LHCN-M2 (cell line): ENCODE measurements at regions not wholly inside any gene's neighbourhood (a gene's known extent, or its start where the extent isn't known, plus 50 kb on each side); places are given as distances from the start of the nearest gene placed in this dataset.
A peak's percentile ranks its signal among the peaks of the same experiment; 100 is the strongest.
"Not testable (repeated sequence)": the region's sequence is repeated elsewhere in the genome, so short reads cannot be mapped to it uniquely, and the experiment has no call there.

Experiments used
- DNase-seq: peaks from one replicate; pipeline ENCODE4 v3.0.0-alpha.2; 2012; ENCODE audit warnings: low read depth

DNA sequence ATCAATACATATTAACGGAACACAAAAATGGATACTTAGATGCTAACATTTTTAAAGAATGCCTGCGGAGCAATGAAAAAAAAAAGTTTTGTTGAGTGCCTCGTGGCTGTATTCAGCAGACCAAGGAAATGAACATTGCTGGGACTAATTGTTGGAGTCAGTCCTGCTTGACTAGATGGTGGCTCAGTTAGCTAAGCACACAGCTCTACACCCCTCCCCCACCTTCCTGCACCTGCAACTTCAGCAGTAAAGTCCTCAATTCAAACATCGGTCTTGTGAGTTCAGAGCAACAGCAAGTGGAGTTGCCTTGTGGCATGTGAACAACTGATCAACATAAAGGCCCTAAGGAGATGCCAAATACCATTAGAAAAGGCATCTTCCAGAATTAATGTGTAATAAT is 326.0 kb upstream of the NPSR1 start:
- DNase-seq, result no peak

DNA sequence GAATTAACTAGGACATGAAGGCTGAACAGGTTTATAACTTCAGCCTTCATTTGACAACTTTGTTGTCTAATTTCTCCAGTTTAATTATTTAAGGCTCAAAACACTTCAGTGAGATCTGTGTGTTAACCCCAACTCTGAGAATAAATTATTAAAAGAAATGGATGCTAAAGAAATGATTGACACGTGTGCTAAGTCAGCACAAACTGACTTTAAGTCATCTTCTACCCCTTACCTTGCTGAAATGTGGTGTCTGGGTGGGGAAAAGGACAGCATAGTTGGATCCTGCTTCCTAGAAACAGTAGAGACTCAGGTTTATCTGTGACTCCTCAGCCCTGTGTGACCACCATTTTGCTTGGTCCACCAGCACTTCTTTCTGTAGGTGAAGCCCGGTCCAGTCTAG is 324.8 kb upstream of the NPSR1 start:
- DNase-seq, result no peak

DNA sequence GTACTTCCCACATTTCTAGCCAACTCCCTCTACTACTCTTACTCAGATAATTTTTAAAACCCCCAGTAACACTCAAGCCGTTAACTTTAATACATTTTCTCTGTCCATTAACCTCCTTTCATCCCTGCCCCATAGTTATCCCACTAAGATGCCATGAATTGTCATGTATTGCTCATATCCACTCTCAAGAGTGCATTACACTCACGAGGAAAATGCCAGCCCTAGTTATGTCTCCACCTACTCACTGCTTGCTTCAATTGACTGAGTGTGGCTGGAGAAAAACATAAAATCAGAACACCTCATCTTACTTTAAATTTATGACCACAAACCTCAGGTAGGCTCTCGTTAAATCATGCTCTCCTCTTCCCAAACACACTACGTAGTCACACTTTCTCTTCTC is 324.1 kb upstream of the NPSR1 start:
- no peak for DNase-seq

DNA sequence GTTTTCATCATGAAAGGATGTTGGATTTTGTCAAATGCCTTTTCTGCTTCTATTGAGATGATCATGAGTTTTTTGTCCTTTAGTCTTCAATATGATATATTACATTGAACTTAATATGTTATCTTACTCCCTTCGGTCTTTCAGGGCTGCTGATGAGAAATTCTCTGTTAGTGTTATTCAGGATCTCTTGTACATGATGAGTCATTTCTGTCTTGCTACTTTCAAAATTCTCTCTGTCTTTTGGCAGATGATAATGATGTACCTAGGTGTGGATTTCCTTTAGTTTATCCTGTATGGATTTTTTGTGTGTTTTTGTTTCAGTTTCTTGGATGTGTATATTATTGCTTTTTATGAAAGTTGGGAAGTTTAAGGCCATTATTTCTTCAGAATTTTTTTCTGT is 320.9 kb upstream of the NPSR1 start:
- DNase-seq, result no peak

DNA sequence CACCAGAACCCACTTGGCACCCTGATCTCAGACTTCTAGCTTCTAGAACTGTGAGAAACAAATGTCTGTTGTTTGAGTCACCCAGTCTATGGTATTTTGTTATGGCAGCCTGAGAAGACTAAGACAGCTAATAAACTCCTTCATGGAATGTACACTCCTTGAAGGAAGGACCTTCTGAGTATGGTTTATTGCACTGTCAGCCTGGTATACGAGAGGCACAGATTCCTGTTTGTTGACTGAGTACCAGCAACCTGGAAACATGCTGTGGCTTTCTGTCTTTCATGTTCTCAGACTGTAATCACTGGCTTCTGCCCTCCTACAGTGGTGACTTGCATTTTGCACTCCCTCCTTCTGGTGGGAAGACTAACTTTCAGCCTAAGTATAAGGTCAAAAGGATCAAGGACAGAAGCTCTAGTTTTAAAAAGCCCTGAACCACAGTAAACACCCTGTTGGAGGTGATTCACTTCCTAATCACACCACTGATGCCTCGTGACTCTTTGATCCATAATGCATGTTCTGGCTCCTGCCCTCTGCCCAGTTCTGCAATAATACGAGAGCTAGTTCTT is 319.0 kb upstream of the NPSR1 start:
- DNase-seq, result peak; percentile 43

DNA sequence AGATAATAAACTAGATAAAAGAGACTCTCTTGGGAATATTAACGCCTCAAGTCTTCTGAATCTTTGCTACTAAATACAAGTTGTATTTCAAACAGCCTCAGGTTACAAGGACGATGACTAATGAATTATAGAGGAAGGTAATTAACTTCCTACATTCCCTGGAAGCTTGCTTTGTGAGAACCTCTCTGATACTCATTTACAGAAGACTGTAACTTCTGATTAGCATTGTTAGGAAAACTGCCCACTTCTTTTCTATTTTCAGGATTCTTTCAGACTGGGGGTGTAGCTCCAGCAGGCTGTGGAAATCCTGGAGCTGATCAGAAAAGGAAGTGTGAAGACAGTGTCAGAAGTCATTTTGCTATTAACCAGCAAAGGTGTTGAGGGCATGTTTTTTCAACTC is 316.7 kb upstream of the NPSR1 start:
- no peak for DNase-seq

DNA sequence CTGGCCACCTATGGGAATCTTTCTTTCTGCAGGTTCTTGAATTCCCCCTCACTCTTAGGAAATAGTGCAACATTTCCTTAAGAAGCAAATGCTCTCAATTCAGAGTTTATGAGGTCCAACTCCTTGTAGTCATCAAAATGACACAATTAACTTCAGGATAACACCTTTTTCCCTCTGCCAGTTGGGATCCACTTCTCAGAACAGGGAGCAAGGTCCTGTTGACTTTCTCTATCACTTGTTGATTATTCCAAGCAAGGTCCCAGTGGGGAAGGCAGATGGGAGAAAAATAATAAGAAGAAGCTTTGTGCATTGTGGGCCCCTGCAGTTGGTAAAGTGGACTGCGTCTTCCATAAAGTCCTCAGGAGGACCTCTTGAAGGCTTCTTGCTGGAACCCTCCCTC is 315.6 kb upstream of the NPSR1 start:
- no peak for DNase-seq

DNA sequence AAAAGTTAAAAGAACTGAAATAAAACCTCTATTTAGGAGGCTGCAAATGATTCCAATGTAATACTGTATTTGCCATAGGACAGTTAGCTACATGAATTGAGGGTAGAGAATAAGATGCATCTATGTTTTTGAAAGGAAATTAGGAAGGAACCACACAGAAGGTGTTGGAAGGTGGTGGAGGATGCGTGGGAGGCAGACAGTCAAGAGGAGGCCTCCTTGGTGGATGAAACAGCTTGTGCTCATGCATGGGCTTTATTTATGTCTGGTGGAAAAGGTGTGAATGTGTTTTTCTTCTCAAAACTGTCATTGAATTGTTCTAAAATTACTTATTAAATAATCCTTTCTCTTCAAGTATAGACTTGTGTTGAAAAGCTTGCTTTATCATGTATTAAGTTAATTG is 314.4 kb upstream of the NPSR1 start:
- no peak for DNase-seq

DNA sequence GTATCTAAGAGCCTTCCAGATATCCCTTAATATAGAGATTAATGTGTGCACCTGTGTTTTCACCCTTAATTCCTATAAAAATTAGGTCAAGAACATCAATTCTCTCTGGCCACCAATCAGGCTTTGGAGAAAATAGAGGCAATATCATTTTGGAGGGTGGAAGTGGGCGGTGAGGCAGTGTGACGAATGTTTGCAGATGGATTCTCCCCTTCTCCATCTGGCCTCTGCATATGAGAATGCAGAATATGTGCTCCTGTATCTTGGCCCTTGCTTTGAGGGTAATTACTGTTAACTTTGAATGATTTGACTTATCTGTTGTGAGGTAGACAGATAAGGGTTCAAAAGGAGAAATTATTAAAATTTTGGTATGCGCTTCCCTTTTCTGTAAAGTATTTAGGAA is 304.0 kb upstream of the NPSR1 start:
- no peak for DNase-seq

DNA sequence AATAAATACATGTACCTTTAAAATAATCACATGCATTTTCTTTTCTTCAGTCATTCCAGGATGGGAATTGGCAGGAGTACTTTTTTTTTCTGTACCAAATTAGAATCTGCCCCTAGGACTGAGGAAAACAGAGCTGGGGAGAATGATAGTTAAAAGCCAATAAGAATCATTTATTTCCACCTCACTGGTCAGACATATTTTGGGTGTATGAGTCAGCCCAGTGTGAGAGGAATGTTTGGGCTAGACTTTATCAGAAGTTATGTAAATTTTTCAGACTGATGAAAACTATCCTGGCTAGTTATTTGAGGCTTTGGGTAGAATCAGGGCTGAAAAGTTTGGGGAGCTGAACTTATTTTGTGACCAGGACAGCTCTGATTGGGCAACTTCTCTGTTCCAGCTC is 303.1 kb upstream of the NPSR1 start:
- no peak for DNase-seq

DNA sequence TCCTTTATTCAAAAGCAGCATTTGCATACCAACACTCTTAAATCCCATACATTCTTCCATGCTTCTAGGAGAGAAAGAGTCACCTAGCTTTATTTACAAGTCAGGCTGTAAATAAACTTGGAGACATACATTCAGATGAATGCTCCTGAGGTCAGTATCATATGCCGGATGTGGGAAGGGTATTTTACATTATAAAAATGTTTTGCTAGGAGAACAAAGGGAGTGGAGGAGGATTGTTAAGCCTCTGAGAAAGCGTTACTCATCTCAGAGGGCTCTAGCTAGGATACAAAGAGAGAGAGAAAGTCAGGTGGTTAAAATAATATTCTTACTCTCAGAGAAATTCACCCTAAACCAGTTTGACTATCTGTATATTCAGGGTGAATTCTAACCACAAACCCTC is 300.9 kb upstream of the NPSR1 start:
- DNase-seq, result no peak

DNA sequence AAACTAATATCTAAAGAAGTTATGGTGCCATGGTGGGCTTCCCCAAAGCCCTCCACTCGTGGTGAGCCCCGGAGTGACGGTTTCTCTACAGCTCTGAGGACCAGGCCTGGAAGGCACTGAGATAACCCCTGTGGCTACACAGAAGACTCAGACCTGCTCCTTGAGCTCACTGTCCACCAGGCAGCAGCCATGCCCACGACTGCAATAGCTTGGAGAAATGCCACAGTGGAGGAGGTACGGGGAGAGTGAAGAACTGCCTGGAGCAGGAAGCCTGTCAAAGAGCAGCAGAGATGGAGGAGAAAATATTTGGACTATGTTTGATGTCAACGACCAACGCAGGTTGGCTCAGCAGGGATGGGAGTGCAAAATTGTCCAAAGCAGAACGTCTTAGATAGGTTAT is 300.1 kb upstream of the NPSR1 start:
- no peak for DNase-seq

DNA sequence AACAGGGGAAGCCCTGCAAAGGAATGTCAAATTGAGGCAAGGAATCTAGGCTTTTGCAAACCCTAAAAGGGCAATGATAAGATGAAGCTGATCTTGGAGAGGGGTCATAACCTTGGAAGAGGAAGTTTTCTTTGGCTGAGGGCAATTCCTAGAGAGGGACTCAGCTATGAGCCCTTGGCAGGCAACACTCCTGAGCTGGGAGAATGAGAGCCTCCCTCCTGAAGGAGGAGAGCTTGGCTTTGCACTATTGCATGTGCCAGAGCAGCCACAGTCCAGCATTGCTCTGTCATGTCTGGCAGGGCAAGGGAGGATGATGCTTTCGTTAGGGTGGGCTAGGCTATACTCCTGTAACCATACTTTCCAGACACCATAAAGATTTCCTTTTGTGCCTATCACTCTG is 299.4 kb upstream of the NPSR1 start:
- not testable (repeated sequence) for DNase-seq

DNA sequence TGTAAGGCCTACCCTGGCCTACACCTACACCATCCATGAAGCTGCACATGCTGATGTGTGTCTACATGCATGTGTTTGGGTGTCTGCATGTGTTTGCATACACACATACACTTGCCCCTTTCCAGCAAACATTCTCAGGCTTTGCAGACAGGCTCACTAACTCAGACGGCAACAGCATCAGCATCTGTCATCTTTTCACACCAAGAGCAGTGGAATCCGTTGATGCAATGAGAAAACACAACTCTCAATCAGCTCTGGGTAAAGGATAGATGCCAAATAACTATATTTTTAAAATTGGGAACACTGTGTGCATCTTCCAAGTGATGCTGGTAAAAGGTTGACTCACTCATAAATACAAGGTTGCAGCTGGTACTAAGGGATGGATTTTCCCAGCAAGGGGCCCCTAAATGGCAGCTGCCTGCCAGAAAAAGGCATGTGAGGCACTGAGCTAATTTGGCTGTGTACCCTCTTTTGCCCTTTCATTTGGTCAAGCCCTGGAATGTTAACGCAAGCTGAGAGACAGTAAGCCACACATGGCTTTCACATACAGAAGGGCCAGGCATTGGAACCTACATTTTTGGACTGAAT is 296.3 kb upstream of the NPSR1 start:
- DNase-seq, result peak; percentile 42

DNA sequence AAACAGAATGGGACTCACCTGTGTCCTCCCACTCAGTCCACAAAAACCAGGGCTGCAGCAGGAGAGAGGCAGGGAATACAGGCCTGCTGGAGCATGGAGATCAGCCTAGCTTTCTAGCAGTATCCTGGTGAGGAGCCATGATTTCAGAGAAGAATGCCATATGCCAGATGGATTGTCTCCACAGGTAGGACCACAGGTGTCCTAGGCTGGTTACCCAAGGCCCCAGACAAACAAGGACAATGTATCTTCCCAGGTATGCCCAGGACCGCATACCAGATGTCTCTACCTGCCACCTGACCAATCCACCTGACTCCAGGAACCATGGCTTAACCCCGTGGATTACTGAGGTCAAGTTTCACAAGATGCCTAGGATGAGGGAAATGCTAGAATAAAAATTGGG is 295.4 kb upstream of the NPSR1 start:
- DNase-seq, result no peak

DNA sequence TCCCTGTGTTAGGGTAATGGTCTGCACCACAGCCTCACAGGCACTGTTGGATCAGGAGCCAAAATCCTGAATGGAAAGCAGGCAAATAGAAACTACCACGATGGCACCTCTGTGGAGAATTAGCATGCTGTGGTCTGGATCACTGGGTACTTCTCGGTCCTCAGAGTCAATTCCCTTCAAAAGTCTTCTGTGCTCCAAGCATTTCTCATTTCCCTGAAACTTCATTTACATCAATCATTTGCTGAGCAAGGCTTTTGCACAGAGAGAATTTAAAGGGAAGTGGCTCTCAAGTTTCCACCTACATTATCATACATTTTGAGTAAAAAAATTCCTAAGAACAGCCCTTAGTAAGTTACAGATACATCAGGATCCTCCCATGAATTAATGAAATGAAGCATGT is 293.9 kb upstream of the NPSR1 start:
- DNase-seq, result no peak

DNA sequence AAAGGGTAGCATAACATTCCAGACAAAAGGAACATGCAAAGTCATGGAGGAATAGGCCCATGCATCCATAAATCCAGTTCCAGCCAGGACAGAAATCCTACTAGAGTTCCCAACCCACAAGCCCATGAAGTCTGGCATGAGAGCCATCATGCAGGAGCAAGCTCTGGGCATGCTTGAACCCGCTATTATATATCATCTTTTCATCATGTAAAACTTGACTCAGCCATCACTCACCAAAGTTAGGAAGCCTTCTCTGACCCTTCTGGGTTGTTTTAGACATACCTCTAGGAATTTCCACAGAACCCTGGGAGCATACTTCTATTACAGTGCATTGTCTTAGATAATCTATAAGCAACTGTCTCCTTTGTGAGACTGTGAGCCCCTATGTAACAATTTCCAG is 293.0 kb upstream of the NPSR1 start:
- no peak for DNase-seq

DNA sequence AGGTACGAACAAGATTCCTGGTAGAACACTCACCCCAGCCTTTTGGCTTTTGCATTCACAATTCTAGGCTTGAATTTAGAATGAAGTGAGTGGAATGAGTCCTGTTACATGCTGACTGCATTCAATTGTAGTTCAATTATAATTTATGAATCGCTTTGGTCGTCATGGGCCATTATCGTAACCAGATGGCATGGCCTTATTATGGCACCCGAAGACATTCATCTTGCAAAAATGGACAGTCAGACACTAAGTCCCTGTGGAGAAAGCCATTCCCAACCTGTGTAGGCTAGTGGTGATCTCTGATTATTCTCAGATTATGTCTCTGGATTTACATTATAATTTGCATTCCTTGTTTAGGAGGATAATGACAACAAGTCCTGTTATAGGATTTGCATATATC is 292.4 kb upstream of the NPSR1 start:
- no peak for DNase-seq

DNA sequence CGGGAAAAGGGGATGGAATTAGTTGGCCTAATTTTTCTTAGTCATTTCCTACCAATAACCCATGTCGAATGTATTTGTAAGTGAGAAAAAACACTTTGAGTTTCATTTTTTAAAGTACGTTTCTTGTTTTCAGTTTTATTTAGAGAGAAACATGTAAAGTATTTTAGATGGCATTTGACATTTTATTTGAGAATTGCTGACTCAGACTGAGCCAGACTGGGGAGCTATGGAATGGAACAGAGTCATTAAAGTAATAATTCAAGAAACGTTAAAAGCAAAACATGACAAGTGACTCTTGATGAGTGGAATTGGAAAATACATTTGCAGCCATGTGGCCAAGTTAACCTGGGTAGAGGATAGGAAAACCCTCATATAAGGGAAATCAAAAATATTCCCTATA is 286.1 kb upstream of the NPSR1 start:
- no peak for DNase-seq

DNA sequence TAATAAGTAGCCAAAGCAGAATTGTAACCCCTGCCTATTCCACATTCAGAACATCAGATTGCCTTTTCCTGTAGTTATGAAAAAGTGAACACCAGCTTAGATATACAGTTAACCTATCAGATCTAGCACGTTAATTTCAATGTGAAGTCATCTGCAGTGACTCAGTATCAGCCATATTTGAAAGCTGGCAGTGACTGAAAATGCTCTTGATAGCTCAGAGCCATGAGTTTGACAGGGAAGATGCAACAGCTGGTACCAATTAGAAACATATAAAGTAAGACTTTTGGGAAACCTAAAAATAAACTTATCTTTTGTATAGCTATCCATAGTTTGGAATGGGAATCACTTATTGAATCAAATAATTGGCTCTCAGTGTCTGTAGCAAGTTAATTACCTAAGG is 284.1 kb upstream of the NPSR1 start:
- DNase-seq, result no peak

DNA sequence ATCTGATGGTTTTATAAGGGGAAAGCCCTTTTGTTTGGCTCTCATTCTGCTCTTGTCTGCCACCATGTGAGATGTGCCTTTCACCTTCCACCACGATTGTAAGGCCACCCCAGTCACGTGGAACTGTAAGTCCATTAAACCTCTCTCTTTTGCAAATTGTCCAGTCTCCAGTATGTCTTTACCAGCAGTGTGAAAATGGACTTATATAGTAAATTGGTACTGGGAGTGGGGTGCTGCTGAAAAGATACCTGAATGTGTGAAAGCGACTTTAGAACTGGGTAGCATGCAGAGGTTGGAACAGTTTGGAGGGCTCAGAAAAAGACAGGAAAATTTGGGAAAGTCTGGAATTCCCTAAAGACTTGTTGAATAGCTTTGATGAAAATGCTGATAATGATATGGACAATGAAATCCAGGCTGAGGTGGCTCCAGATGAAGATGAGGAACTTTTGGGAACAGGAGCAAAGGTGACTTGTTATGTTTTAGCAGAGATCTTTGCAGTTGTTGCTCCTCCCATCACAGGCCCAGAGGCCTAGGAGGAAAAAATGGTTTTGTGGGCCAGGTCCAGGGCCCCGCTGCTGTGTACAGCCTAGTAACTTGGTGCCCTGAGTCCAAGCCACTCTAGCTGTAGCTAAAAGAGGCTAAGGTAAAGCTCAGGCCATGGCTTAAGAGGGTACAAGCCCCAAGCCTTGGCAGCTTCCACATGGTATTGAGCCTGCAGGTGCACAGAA is 275.7 kb upstream of the NPSR1 start:
- DNase-seq, result no peak

DNA sequence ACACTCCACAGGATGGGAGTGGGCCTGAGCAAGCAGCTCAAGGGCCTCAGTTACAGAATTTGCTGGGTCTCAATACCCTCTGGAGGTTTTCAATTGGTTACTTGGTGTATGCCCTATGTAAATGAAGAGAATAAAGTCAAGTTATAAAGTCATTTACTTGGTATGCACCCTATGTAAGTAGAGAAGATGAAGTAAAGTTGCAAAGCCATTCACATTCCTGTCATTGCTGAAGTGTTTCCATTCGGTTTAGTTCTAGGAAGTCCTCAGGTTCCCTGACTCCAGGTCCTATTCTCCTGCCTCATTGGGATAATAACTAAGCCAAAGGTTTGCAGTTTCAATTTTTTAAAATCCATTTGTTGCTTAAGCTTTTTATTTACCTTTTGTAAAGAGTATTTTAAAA is 272.6 kb upstream of the NPSR1 start:
- DNase-seq, result no peak

DNA sequence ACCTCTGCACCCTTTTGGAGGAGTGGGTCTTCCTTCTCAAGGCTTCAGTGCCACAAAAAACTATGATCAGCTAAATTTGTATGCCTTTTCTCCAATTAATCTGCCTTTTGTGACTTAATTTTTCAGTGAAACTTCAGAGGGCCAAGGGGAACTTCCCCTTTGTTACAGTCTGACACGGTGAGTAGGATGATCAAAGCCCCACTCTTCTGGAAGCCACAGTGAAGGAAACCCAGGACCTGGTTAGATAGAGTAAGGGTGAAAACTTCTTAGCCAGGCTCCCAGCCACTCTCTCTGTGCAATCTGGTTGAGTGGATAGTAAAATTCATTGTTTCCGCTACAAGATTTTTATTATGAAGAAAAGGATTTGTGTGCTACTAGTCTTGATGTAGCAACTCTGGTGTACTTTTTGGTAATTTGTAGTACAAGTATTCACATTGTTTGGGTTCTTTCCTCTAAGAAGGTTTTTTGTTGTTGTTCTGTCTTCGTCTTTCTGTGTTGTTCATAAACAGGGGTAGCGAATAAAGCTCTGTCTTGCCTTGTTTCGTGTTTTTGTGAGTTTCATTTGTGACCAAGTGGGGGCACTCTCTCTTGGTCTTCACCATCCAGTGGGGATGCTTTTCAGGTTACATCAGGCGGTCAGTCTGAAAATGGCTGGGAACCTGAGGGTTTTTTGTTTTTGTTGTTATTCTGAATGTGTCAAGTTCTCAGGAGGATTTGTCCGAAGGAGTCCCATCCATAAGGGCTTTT is 268.5 kb upstream of the NPSR1 start:
- DNase-seq, result no peak
